ENCODE measurements at regions not wholly inside any gene's neighbourhood (a gene's known extent, or its start where the extent isn't known, plus 50 kb on each side); places are given as distances from the start of the nearest gene placed in this dataset.
A peak's percentile ranks its signal among the peaks of the same experiment; 100 is the strongest.

DNA sequence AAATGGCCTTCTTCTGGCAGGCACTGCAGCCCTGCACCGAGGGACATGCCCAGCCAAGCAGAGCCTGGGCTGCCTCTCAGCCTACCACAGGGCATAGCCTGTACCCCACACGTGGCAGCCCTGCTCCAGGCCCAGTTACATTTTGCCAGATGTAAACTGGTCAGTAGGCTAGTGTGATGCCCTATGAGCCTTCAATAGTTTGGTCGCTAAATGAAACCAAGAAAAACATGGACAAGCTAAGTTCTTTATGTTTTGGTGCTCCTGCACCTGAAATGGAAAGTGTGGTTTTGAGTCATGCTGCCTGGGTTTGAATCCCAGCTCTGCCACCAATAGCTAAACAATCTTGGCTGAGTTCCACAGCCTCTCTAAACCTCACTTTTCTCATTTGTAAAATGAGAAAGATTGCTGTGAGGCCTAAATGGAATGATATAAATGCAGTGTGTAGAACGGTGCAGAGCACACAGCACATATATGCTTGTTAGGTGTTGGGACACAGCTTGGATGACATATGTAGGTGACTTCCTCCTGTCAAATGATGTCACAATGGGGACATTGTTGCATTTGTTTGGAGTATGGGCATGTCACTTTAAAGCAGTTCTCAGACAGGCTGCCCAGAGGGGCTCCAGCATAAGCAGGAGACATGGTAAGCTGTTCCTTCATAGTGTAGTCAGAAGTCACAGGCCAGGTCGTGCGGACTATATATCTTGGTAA lies 57.4 kb downstream of the ZBTB38 start:
- H3K27ac ChIP-seq, result peak overlapping the region in 3 of 4 donors; percentile 69 to 90 (median 73)
- 68 to 84% methylated on average over 6 of the region's 6 CpGs for WGBS, 2 donors
- ATAC-seq, result no peak

DNA sequence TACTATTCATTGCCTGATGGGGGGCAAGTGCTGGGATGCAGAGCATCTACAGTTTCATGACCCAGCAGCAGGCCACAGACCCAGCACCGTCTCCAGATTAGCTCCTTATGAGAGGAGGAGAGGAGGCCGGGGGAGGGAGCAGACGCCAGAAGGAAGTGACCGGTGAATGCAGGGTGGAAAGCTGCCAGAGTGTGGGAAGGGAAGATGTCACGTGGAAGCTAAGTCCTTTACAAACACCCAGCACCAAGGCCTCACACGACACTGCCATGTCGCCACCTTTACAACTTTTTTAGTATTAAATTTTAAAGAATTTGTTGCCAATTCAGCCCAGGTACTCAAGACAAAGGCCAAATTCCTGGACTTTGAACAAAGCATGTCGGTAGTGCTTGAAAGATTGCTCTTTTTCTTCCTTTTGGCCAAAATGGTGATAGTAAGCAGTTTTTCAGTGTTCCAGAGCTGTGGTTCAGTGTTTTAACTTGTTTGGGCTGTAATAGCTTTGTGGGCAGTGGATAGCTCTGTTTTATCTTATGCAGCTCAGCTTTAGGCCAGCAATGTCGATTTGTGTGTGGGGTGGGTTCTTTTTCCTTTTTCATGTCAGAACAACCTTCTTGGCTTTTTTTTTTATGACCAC lies 58.2 kb downstream of the ZBTB38 start:
- Histone ChIP-seq H3K27me3 (no peaks in the 10 kb centered on the region), H3K4me1 (peaks cover 71% of the 10 kb centered on the region), H3K27ac (peak overlapping the region; percentile 37 to 90 (median 71)), H3K4me3 (no peak overlapping the region), H3K9me3 (no peaks in the 10 kb centered on the region), H3K36me3 (replicated peaks in 1 of 2; ENCODE audit: insufficient read depth in 1 of 2, low read depth in 2 of 2) (no peaks in the 10 kb centered on the region)
- peak; percentile 81 to 94 (median 86) for DNase-seq
- whole genome bisulfite sequencing, 2 donors, result 5 to 15% methylated on average over 6 to 9 of the region's 9 CpGs
- intact Hi-C loops (cut with DNase I), result no loop called here
- TF ChIP-seq POLR2A (IDR thresholded peaks at IDR 0.05), result peak in 1 of 3 donors; percentile 24
- TF ChIP-seq, protein P1, sequence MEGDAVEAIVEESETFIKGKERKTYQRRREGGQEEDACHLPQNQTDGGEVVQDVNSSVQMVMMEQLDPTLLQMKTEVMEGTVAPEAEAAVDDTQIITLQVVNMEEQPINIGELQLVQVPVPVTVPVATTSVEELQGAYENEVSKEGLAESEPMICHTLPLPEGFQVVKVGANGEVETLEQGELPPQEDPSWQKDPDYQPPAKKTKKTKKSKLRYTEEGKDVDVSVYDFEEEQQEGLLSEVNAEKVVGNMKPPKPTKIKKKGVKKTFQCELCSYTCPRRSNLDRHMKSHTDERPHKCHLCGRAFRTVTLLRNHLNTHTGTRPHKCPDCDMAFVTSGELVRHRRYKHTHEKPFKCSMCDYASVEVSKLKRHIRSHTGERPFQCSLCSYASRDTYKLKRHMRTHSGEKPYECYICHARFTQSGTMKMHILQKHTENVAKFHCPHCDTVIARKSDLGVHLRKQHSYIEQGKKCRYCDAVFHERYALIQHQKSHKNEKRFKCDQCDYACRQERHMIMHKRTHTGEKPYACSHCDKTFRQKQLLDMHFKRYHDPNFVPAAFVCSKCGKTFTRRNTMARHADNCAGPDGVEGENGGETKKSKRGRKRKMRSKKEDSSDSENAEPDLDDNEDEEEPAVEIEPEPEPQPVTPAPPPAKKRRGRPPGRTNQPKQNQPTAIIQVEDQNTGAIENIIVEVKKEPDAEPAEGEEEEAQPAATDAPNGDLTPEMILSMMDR (IDR thresholded peaks at IDR 0.05), result no peak
- peak; percentile 92 for ATAC-seq

More for the DNA sequence above, 57.4 kb downstream of the ZBTB38 start:
- Histone ChIP-seq H3K4me3 (no peak overlapping the region), H3K27me3 (no peaks in the 10 kb centered on the region), H3K9me3 (no peaks in the 10 kb centered on the region), H3K4me1 (peaks cover 64% of the 10 kb centered on the region), H3K36me3 (replicated peaks in 1 of 2; ENCODE audit: insufficient read depth in 1 of 2, low read depth in 2 of 2) (no peaks in the 10 kb centered on the region)
- no peak for DNase-seq
- TF ChIP-seq, protein P1 (IDR thresholded peaks at IDR 0.05), result no peak
- no peak for TF ChIP-seq POLR2A (IDR thresholded peaks at IDR 0.05)
- intact Hi-C loops (cut with DNase I), result no loop called here

DNA sequence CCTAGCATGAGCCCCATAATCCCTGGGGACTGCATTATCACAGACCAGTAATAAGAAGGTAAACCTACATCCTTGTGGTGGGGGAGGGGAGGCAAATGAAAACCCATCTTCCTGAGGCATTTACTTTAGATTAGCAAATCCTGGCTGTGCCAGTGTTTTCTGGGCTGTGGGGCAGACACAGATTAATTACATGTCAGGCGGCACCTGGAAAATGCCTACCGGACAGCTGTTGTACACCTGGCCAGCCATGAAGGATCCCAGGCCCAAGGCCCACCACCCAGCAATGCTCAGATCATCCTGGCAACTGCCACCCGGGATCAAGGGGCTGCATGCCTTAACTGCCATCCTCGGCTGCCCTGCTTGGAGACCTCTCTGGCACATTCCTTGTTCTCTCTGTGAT lies 59.1 kb upstream of the RASA2 start:
- Histone ChIP-seq H3K27me3 (no peaks in the 10 kb centered on the region), H3K36me3 (replicated peaks in 1 of 2; ENCODE audit: insufficient read depth in 1 of 2, low read depth in 2 of 2) (no peaks in the 10 kb centered on the region), H3K4me1 (peaks cover 84% of the 10 kb centered on the region), H3K27ac (peak overlapping the region; percentile 30 to 90 (median 60)), H3K9me3 (no peaks in the 10 kb centered on the region), H3K4me3 (no peak overlapping the region)
- intact Hi-C loops (cut with DNase I), result no loop called here
- 41 to 48% methylated on average over 3 to 4 of the region's 4 CpGs for WGBS, 2 donors
- ATAC-seq (peak; percentile 28), DNase-seq (peak; percentile 50 to 73 (median 62))
- no peak for TF ChIP-seq POLR2A (IDR thresholded peaks at IDR 0.05)
- TF ChIP-seq, protein P1 (IDR thresholded peaks at IDR 0.05), result no peak

DNA sequence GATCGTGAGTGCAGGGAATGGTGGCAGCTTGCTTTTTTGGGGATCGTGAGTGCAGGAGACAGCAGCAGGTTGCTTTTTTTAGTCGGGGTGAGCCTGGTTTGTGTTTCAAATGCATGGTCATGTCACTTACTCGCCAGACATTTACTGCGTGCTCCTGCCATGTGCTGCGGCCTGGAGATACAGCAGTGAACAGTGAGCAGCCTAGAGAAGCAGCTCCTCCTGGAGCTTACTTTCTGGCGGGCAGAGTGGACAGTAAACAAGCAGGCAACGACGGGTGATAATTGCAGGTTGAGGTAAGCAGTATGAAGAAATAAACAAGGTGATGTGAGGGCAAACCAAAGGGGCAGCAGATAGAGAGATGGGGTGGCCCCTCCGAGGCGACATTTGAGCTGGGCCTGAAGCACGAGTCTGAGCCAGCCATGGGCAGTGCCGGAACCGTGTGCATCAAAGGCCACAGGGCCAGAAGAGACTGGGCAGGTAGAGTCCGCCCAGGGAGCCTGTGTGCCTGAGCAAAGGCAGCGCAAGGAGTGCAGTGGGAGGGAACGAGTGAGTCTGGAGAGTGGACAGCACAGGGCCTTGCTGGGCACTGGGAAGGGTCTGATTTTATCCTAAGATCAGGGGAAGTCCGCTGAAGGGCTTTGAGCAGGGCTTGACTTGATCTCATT lies 57.3 kb upstream of the RASA2 start:
- DNase-seq (no peak), ATAC-seq (no peak)
- 75 to 86% methylated on average over 18 of the region's 18 CpGs for WGBS, 2 donors
- no peaks in the 10 kb centered on the region for H3K36me3 ChIP-seq (replicated peaks in 1 of 2; ENCODE audit: insufficient read depth in 1 of 2, low read depth in 2 of 2)
- intact Hi-C loops (cut with DNase I), result no loop called here
- peaks cover 88% of the 10 kb centered on the region for H3K4me1 ChIP-seq
- H3K27me3 ChIP-seq, result no peaks in the 10 kb centered on the region
- TF ChIP-seq POLR2A (IDR thresholded peaks at IDR 0.05), result no peak
- TF ChIP-seq, protein P1 (IDR thresholded peaks at IDR 0.05), result no peak
- no peak overlapping the region for H3K4me3 ChIP-seq
- peak overlapping the region in 1 of 4 donors; percentile 24 for H3K27ac ChIP-seq
- no peaks in the 10 kb centered on the region for H3K9me3 ChIP-seq
